IMR-90 (cell line): ENCODE measurements at regions not wholly inside any gene's neighbourhood (a gene's known extent, or its start where the extent isn't known, plus 50 kb on each side); places are given as distances from the start of the nearest gene placed in this dataset.

Experiments used
- ATAC-seq: fragments of 200-7000 bp; cut with Tn5 transposase; 2 replicates; pipeline ENCODE4 v1.9.1; 2020; ENCODE audit warnings: low read depth, mild to moderate bottlenecking, moderate library complexity
- BruUV-seq: library from RNA; stranded (reverse); fragments of 400-500 nt; replicated peaks from 2 replicates; lab custom pipeline; 2021; lab: Mats Ljungman, UMichigan
- CTCF ChIA-PET: fragments of 300-600 bp; formaldehyde crosslinking; extraction: SDS; loops from one replicate; lab custom pipeline; 2021; ENCODE audit warnings: antibody characterized with exemption; lab: Yijun Ruan, JAX
- POLR2A ChIA-PET: fragments of 300-600 bp; sonication (Branson Sonifier 250); formaldehyde crosslinking; loops from one replicate; lab custom pipeline; 2022; ENCODE audit warnings: antibody characterized with exemption; ENCODE audit not compliant: unreplicated experiment; lab: Charles Lee
- DNase-seq: peaks from one replicate; pipeline ENCODE4 v3.0.0; 2013
- H2AFZ ChIP-seq: replicated peaks from 2 replicates; pipeline ENCODE3; 2013; ENCODE audit warnings: low read length, mild to moderate bottlenecking; ENCODE audit not compliant: poor library complexity
- H2AK5ac ChIP-seq: 2 replicates; pipeline ENCODE4 v1.6.1; 2013; ENCODE audit warnings: low read depth, low read length, inconsistent platforms
- H2AK9ac ChIP-seq: replicated peaks from 2 replicates; pipeline ENCODE3; 2013; ENCODE audit warnings: mild to moderate bottlenecking, low read depth, low read length, moderate library complexity; ENCODE audit not compliant: poor library complexity
- H2BK120ac ChIP-seq: 2 replicates; pipeline ENCODE4 v1.6.1; 2013; ENCODE audit warnings: low read depth, low read length, inconsistent platforms
- H2BK15ac ChIP-seq: 3 replicates; pipeline ENCODE4 v1.6.1; 2013; ENCODE audit warnings: low read depth, low read length, inconsistent platforms
- H2BK20ac ChIP-seq: 2 replicates; pipeline ENCODE4 v1.6.1; 2013; ENCODE audit warnings: low read depth, mild to moderate bottlenecking, inconsistent platforms, low read length, moderate library complexity
- H2BK5ac ChIP-seq: 2 replicates; pipeline ENCODE4 v1.6.1; 2013; ENCODE audit warnings: mild to moderate bottlenecking, low read depth, low read length, inconsistent platforms; ENCODE audit not compliant: poor library complexity, severe bottlenecking
- H3K14ac ChIP-seq: replicated peaks from 2 replicates; pipeline ENCODE4 v1.6.1; 2013; ENCODE audit warnings: low read depth, low read length, inconsistent platforms
- H3K18ac ChIP-seq: 2 replicates; pipeline ENCODE4 v1.6.1; 2013; ENCODE audit warnings: low read depth, low read length, control low read depth
- H3K23ac ChIP-seq: 2 replicates; pipeline ENCODE4 v1.6.1; 2013; ENCODE audit warnings: low read depth, low read length, inconsistent platforms
- H3K27ac ChIP-seq: 2 replicates; pipeline ENCODE4 v1.5.1; 2013; ENCODE audit warnings: mild to moderate bottlenecking, control low read depth, low read length; ENCODE audit not compliant: insufficient read depth
- H3K27me3 ChIP-seq: 2 replicates; pipeline ENCODE4 v1.6.1; 2013; ENCODE audit warnings: low read length; ENCODE audit not compliant: control insufficient read depth, insufficient read depth
- H3K36me3 ChIP-seq: 2 replicates; pipeline ENCODE4 v1.6.1; 2013; ENCODE audit warnings: low read length, mixed read lengths; ENCODE audit not compliant: control insufficient read depth, insufficient read depth
- H3K4ac ChIP-seq: 2 replicates; pipeline ENCODE4 v1.6.1; 2013; ENCODE audit warnings: low read depth, low read length, inconsistent platforms
- H3K4me1 ChIP-seq: 2 replicates; pipeline ENCODE4 v1.6.1; 2013; ENCODE audit warnings: low read length, mixed read lengths; ENCODE audit not compliant: control insufficient read depth, insufficient read depth
- H3K4me2 ChIP-seq: 2 replicates; pipeline ENCODE4 v1.6.1; 2013; ENCODE audit warnings: low read depth, mild to moderate bottlenecking, control low read depth, low read length, moderate library complexity
- H3K4me3 ChIP-seq: 2 replicates; pipeline ENCODE4 v1.5.1; 2013; ENCODE audit warnings: low read depth, mild to moderate bottlenecking, control low read depth, low read length, moderate library complexity; ENCODE audit not compliant: insufficient read depth
- H3K56ac ChIP-seq: 2 replicates; pipeline ENCODE4 v1.6.1; 2013; ENCODE audit warnings: low read length, inconsistent platforms; ENCODE audit not compliant: insufficient read depth; ENCODE audit errors: extremely low read depth
- H3K79me1 ChIP-seq, 2 experiments: 2 replicates each; pipeline ENCODE4 v1.6.1; 2013; ENCODE audit warnings: low read length in 2 of 2, inconsistent platforms in 1 of 2, low read depth in 1 of 2
- H3K9ac ChIP-seq: 2 replicates; pipeline ENCODE4 v1.6.1; 2013; ENCODE audit warnings: low read depth, low read length, control low read depth
- H3K9me1 ChIP-seq: 2 replicates; pipeline ENCODE4 v1.6.1; 2013; ENCODE audit warnings: low read length, inconsistent platforms; ENCODE audit not compliant: insufficient read depth
- H3K9me3 ChIP-seq: 2 replicates; pipeline ENCODE4 v1.6.1; 2013; ENCODE audit warnings: low read length; ENCODE audit not compliant: control insufficient read depth, insufficient read depth
- H4K20me1 ChIP-seq: 2 replicates; pipeline ENCODE4 v1.6.1; 2013; ENCODE audit warnings: low read length, inconsistent platforms; ENCODE audit not compliant: insufficient read depth
- H4K5ac ChIP-seq: 2 replicates; pipeline ENCODE4 v1.6.1; 2013; ENCODE audit warnings: mild to moderate bottlenecking, low read depth, low read length, control low read depth
- H4K8ac ChIP-seq, 2 experiments: 2 replicates each; pipeline ENCODE4 v1.6.1; 2013; ENCODE audit warnings: low read depth in 2 of 2, low read length in 2 of 2, control low read depth in 1 of 2, inconsistent platforms in 1 of 2
- H4K91ac ChIP-seq: 2 replicates; pipeline ENCODE4 v1.6.1; 2013; ENCODE audit warnings: low read depth, low read length, inconsistent platforms; ENCODE audit not compliant: insufficient read depth
- BHLHE40 ChIP-seq: fragments of 150-350 bp; IDR thresholded peaks from 2 replicates; pipeline ENCODE4 v1.6.1; 2016; ENCODE audit warnings: mild to moderate bottlenecking, low read depth, low read length
- CEBPB ChIP-seq: IDR thresholded peaks from 2 replicates; pipeline ENCODE4 v1.6.1; 2012; ENCODE audit warnings: low read depth, low read length, improper control_type of control experiment
- CHD1 ChIP-seq: IDR thresholded peaks from 2 replicates; pipeline ENCODE4 v1.6.1; 2012; ENCODE audit warnings: low read depth, low read length, improper control_type of control experiment
- FOS ChIP-seq: fragments of 150-350 bp; IDR thresholded peaks from 2 replicates; pipeline ENCODE4 v1.6.1; 2016; ENCODE audit warnings: low read depth, low read length
- MAFK ChIP-seq: IDR thresholded peaks from 2 replicates; pipeline ENCODE4 v1.6.1; 2012; ENCODE audit warnings: low read depth, low read length, improper control_type of control experiment
- MAZ ChIP-seq: IDR thresholded peaks from 2 replicates; pipeline ENCODE4 v1.6.1; 2012; ENCODE audit warnings: low read depth, mild to moderate bottlenecking, low read length, improper control_type of control experiment, moderate library complexity, borderline replicate concordance
- MXI1 ChIP-seq: IDR thresholded peaks from 2 replicates; pipeline ENCODE4 v1.6.1; 2012; ENCODE audit warnings: low read depth, mild to moderate bottlenecking, low read length, moderate library complexity, borderline replicate concordance
- POLR2A ChIP-seq: IDR thresholded peaks from 2 replicates; pipeline ENCODE4 v1.6.1; 2012; ENCODE audit warnings: mild to moderate bottlenecking, low read depth, low read length
- RCOR1 ChIP-seq: IDR thresholded peaks from 2 replicates; pipeline ENCODE4 v1.6.1; 2012; ENCODE audit warnings: mild to moderate bottlenecking, low read length, improper control_type of control experiment; ENCODE audit not compliant: insufficient replicate concordance
- SMC3 ChIP-seq: fragments of 150-350 bp; IDR thresholded peaks from 2 replicates; pipeline ENCODE4 v1.6.1; 2016; ENCODE audit warnings: low read depth, mild to moderate bottlenecking, antibody characterized with exemption, low read length, moderate library complexity
- USF2 ChIP-seq: fragments of 150-350 bp; IDR thresholded peaks from 2 replicates; pipeline ENCODE4 v1.6.1; 2017; ENCODE audit warnings: mild to moderate bottlenecking, antibody characterized with exemption, low read length, low read depth
- WGBS, 2 experiments: methylation state at CpG; one replicate each; pipeline versions ENCODE4 v1.1.5 to v1.1.7; 2013; ENCODE audit warnings: missing lambda C conversion rate in 2 of 2; ENCODE audit not compliant: insufficient read length in 1 of 2; ENCODE audit errors: extremely low coverage in 2 of 2; 5-methylcytosine and 5-hydroxymethylcytosine counted together
- dilution Hi-C: fragments of 300-500 bp; cut with HindIII; formaldehyde crosslinking; loops from one replicate; pipeline ENCODE4 v1.14.3; 2018; ENCODE audit warnings: low sequenced_read_pairs; ENCODE audit not compliant: unreplicated experiment
- in situ Hi-C: fragments of 300-500 bp; cut with MboI; formaldehyde crosslinking; loops from 3 replicates; pipeline ENCODE4 v1.14.3; 2019; ENCODE audit warnings: low sequenced_read_pairs, inconsistent platforms, mixed read lengths
- intact Hi-C: fragments of 100-400 bp; cut with micrococcal nuclease; formaldehyde crosslinking; loops from 2 replicates; pipeline ENCODE4 v1.10.0; 2022

GRCh38 chr11:106288822-106289387, 211.4 kb downstream of the AASDHPPT start:
- Histone ChIP-seq H4K20me1 (no peaks in the 10 kb centered on the region), H2AFZ (no peak overlapping the region), H3K4ac (no peak overlapping the region), H2BK15ac (no peak overlapping the region), H2AK5ac (no peak overlapping the region), H2AK9ac (no peak overlapping the region), H3K4me3 (no peak overlapping the region), H3K18ac (no peak overlapping the region), H3K4me2 (no peak overlapping the region), H3K4me1 (no peaks in the 10 kb centered on the region), H2BK20ac (no peak overlapping the region), H3K14ac (no peak overlapping the region), H3K79me1 (no peaks in the 10 kb centered on the region), H3K9me1 (no peaks in the 10 kb centered on the region), H3K23ac (no peak overlapping the region), H4K8ac (no peak overlapping the region), H4K5ac (no peak overlapping the region), H4K91ac (no peak overlapping the region), H3K36me3 (no peaks in the 10 kb centered on the region), H3K27ac (no peak overlapping the region), H3K27me3 (no peaks in the 10 kb centered on the region), H2BK5ac (no peak overlapping the region), H3K9me3 (no peaks in the 10 kb centered on the region), H2BK120ac (no peak overlapping the region), H3K9ac (no peak overlapping the region), H3K56ac (no peak overlapping the region)
- TF ChIP-seq USF2 (no peak), POLR2A (no peak), FOS (no peak), SMC3 (no peak), MAZ (no peak), BHLHE40 (no peak), CHD1 (no peak), RCOR1 (no peak), CEBPB (no peak), MAFK (no peak), MXI1 (no peak)
- POLR2A ChIA-PET = no interaction called here
- BruUV-seq = no TSS peak
- no peak for ATAC-seq
- dilution Hi-C loops = no loop called here
- CTCF ChIA-PET = interaction anchor here (0.9 kb wide), 1 partner anchor 18 kb away, joined by 3 read pairs; no protein-coding TSS in a partner anchor
- no CpG with 5 or more reads among the region's 1 CpG for WGBS, 2 experiments
- in situ Hi-C loops = no loop called here
- DNase-seq = no peak
- intact Hi-C loops = no loop called here
